Mesendoderm (in vitro differentiated cells): ENCODE measurements at regions not wholly inside any gene's neighbourhood (a gene's known extent, or its start where the extent isn't known, plus 50 kb on each side); places are given as distances from the start of the nearest gene placed in this dataset.
"Not testable (repeated sequence)": the region's sequence is repeated elsewhere in the genome, so short reads cannot be mapped to it uniquely, and the experiment has no call there.

Experiments used
- DNase-seq: peaks from one replicate; pipeline ENCODE4 v3.0.0; 2013
- H2AK5ac ChIP-seq: 2 replicates; pipeline ENCODE4 v1.6.1; 2013; ENCODE audit warnings: low read length, inconsistent platforms
- H2BK120ac ChIP-seq: 2 replicates; pipeline ENCODE4 v1.6.1; 2013; ENCODE audit warnings: low read depth, mild to moderate bottlenecking, low read length, moderate library complexity, mixed read lengths
- H2BK15ac ChIP-seq: replicated peaks from 2 replicates; pipeline ENCODE4 v1.6.1; 2013; ENCODE audit warnings: low read depth, mild to moderate bottlenecking, moderate library complexity
- H2BK5ac ChIP-seq: 2 replicates; pipeline ENCODE4 v1.6.1; 2013; ENCODE audit warnings: low read length, inconsistent platforms
- H3K18ac ChIP-seq: 2 replicates; pipeline ENCODE4 v1.6.1; 2013; ENCODE audit warnings: mild to moderate bottlenecking, low read length, mixed read lengths
- H3K23ac ChIP-seq: one replicate; pipeline ENCODE4 v1.6.1; 2013; ENCODE audit warnings: low read length
- H3K27ac ChIP-seq: 2 replicates; pipeline ENCODE4 v1.5.1; 2013; ENCODE audit warnings: low read depth, mild to moderate bottlenecking, inconsistent platforms, low read length, moderate library complexity
- H3K27me3 ChIP-seq: 2 replicates; pipeline ENCODE4 v1.6.1; 2013; ENCODE audit warnings: low read length, control low read depth, mild to moderate bottlenecking, inconsistent platforms; ENCODE audit not compliant: insufficient read depth, poor library complexity
- H3K36me3 ChIP-seq: 2 replicates; pipeline ENCODE4 v1.6.1; 2013; ENCODE audit warnings: low read length, inconsistent platforms; ENCODE audit not compliant: control insufficient read depth, insufficient read depth
- H3K4ac ChIP-seq: one replicate; pipeline ENCODE4 v1.6.1; 2013; ENCODE audit warnings: low read depth, mild to moderate bottlenecking, low read length, moderate library complexity
- H3K4me1 ChIP-seq: 2 replicates; pipeline ENCODE4 v1.6.1; 2013; ENCODE audit warnings: low read depth, low read length, inconsistent platforms; ENCODE audit not compliant: control insufficient read depth
- H3K4me2 ChIP-seq: 2 replicates; pipeline ENCODE4 v1.6.1; 2013; ENCODE audit warnings: low read length
- H3K4me3 ChIP-seq: 2 replicates; pipeline ENCODE4 v1.5.1; 2013; ENCODE audit warnings: mild to moderate bottlenecking, low read length
- H3K56ac ChIP-seq: one replicate; pipeline ENCODE4 v1.6.1; 2013; ENCODE audit warnings: low read length
- H3K79me1 ChIP-seq: 2 replicates; pipeline ENCODE4 v1.6.1; 2013; ENCODE audit warnings: low read length, inconsistent platforms
- H3K79me2 ChIP-seq: 2 replicates; pipeline ENCODE4 v1.6.1; 2013; ENCODE audit warnings: mild to moderate bottlenecking, low read length; ENCODE audit not compliant: control insufficient read depth, insufficient read depth
- H3K9ac ChIP-seq: 2 replicates; pipeline ENCODE4 v1.6.1; 2013; ENCODE audit warnings: low read length, inconsistent platforms
- H4K5ac ChIP-seq: one replicate; pipeline ENCODE4 v1.6.1; 2013; ENCODE audit warnings: low read length
- H4K8ac ChIP-seq: one replicate; pipeline ENCODE4 v1.6.1; 2013; ENCODE audit warnings: low read depth, mild to moderate bottlenecking, control low read depth, low read length, moderate library complexity
- WGBS: extraction: QIAGEN DNeasy Blood & Tissue Kit; methylation state at CpG from one replicate; pipeline ENCODE4 v1.1.7; 2013; ENCODE audit warnings: low lambda C conversion rate, missing lambda C conversion rate; ENCODE audit not compliant: insufficient coverage; ENCODE audit errors: extremely low coverage; 5-methylcytosine and 5-hydroxymethylcytosine counted together

DNA sequence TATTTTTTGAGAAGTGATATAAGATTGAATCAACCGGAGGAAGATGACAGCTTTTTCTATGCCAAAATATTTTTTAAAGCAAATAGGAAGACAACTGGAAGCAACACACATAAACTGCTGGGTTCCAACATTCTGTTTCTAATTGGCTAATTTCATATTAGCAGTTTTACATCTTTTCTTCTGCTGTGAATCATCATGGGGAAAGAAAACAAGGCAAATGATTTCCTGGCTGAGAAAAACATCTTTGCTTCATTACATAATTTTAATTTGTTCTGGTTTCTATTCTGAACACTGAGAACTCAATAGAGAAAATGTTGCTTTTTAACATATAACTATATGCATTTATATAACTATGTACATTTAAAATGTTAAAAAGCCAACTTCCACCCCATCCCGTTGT is 2518.5 kb downstream of the ARAP2 start:
- Histone ChIP-seq H2BK5ac (no peak overlapping the region), H3K4ac (no peak overlapping the region), H2AK5ac (no peak overlapping the region), H3K4me2 (no peak overlapping the region), H2BK15ac (no peak overlapping the region), H3K4me1 (no peaks in the 10 kb centered on the region), H3K27me3 (no peaks in the 10 kb centered on the region), H2BK120ac (no peak overlapping the region), H3K9ac (no peak overlapping the region), H3K23ac (no peak overlapping the region), H3K79me1 (no peaks in the 10 kb centered on the region), H3K36me3 (no peaks in the 10 kb centered on the region), H3K27ac (no peak overlapping the region), H4K8ac (no peak overlapping the region), H3K56ac (no peak overlapping the region), H3K4me3 (no peak overlapping the region), H3K79me2 (no peaks in the 10 kb centered on the region), H3K18ac (no peak overlapping the region), H4K5ac (no peak overlapping the region)
- no CpG with 5 or more reads among the region's 2 CpGs for WGBS
- DNase-seq: no peak

- Histone ChIP-seq H4K8ac (no peak overlapping the region), H3K4me3 (no peak overlapping the region), H3K27ac (no peak overlapping the region), H2BK15ac (no peak overlapping the region), H3K79me2 (no peaks in the 10 kb centered on the region), H3K9ac (no peak overlapping the region), H3K23ac (no peak overlapping the region), H2AK5ac (no peak overlapping the region), H3K56ac (no peak overlapping the region), H3K18ac (no peak overlapping the region), H3K79me1 (no peaks in the 10 kb centered on the region), H4K5ac (no peak overlapping the region), H3K27me3 (no peaks in the 10 kb centered on the region), H3K4me1 (no peaks in the 10 kb centered on the region), H3K4ac (no peak overlapping the region), H2BK5ac (no peak overlapping the region), H3K4me2 (no peak overlapping the region), H3K36me3 (no peaks in the 10 kb centered on the region), H2BK120ac (no peak overlapping the region)
- no peak for DNase-seq
- no CpG with 5 or more reads among the region's 2 CpGs for WGBS
Observed at GRCh38 chr4:33737726-33738125, 2506.6 kb downstream of the ARAP2 start.

DNA sequence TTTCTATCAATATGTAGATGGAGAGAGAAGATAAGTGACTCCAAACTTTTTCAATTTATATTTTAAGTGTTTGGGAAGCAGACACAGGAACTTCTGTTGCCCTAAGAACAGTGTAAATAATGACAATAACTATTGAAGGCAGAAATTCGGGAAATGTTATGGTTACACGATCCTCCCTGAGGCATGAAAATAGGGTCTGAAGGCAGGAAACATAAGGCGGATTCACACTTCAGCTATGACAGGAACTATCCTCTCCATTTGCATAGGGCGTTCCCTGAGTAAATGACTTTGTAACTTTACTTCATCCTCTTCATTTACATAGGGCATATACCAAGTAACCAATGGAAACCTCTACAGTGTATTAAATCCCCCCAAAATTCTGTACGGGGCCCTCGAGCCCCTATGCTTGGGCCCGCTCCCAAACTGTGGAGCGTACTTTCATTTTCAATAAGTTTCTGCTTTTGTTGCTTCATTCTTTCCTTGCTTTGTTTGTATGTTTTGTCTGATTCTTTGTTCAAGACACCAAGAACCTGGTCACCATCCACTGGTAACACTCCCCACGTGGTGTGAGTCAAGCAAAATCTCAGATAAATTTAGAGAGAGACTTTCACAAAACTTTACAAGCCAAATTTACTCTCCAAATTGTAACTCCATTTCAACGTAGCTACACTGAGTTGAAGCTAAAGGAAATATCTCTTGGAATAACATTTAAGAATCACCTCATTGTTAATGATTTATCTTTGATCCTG is 2504.3 kb downstream of the ARAP2 start:
- DNase-seq: peak; percentile 21

DNA sequence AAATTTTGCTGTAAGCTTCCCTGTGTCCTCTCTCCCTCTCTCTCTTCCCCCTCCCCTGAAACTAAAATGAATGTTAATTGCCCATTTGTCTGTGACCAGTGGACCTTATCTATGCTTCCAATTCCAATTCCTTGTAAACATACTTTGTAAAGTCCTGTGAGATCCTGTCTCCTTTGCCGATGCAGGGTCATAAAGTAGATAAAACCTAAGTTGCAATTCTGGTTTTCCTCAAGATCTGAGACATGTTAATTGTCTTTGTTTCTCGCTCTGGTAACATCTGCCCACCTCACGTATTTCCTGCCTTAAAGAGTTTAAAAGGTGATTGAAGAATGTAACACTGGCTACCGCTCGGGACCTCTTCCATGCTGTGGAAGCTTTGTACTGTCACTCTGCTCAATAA is 2503.4 kb downstream of the ARAP2 start:
- WGBS: no CpG with 5 or more reads among the region's 5 CpGs
- not testable (repeated sequence) for H3K79me1 ChIP-seq, H3K36me3 ChIP-seq, H3K4me1 ChIP-seq, H3K4me3 ChIP-seq, H2AK5ac ChIP-seq, H3K9ac ChIP-seq, H4K5ac ChIP-seq, H3K4ac ChIP-seq, H2BK15ac ChIP-seq, H3K23ac ChIP-seq, H3K79me2 ChIP-seq, H2BK5ac ChIP-seq, H3K18ac ChIP-seq, H3K4me2 ChIP-seq, H4K8ac ChIP-seq, H2BK120ac ChIP-seq, H3K27me3 ChIP-seq, H3K56ac ChIP-seq
- peak; percentile 63 for DNase-seq
- peak overlapping the region; percentile 22 for H3K27ac ChIP-seq

More for the DNA sequence above, 2504.3 kb downstream of the ARAP2 start:
- Histone ChIP-seq H3K4me1 (no peaks in the 10 kb centered on the region), H3K36me3 (no peaks in the 10 kb centered on the region), H2AK5ac (no peak overlapping the region), H3K18ac (no peak overlapping the region), H2BK5ac (no peak overlapping the region), H3K9ac (no peak overlapping the region), H3K56ac (no peak overlapping the region), H3K23ac (no peak overlapping the region), H3K79me2 (no peaks in the 10 kb centered on the region), H3K4ac (no peak overlapping the region), H2BK15ac (no peak overlapping the region), H3K79me1 (no peaks in the 10 kb centered on the region), H3K27me3 (no peaks in the 10 kb centered on the region), H4K5ac (no peak overlapping the region), H4K8ac (peak overlapping the region; percentile 28), H3K27ac (no peak overlapping the region), H3K4me2 (no peak overlapping the region), H3K4me3 (no peak overlapping the region), H2BK120ac (peak overlapping the region; percentile 38)
- no CpG with 5 or more reads among the region's 10 CpGs for WGBS

- Histone ChIP-seq H3K79me1 (no peaks in the 10 kb centered on the region), H2BK120ac (no peak overlapping the region), H3K79me2 (no peaks in the 10 kb centered on the region), H3K27ac (peak overlapping the region; percentile 11), H3K9ac (no peak overlapping the region), H3K18ac (peak overlapping the region; percentile 94), H2AK5ac (no peak overlapping the region), H3K4me2 (no peak overlapping the region), H4K8ac (no peak overlapping the region), H3K4ac (no peak overlapping the region), H2BK15ac (no peak overlapping the region), H3K27me3 (no peaks in the 10 kb centered on the region), H3K23ac (no peak overlapping the region), H3K56ac (peak overlapping the region; percentile 18), H2BK5ac (no peak overlapping the region), H3K36me3 (no peaks in the 10 kb centered on the region), H4K5ac (no peak overlapping the region), H3K4me1 (no peaks in the 10 kb centered on the region), H3K4me3 (no peak overlapping the region)
- no peak for DNase-seq
- WGBS: no CpG with 5 or more reads among the region's 2 CpGs
Observed at GRCh38 chr4:33746979-33747378, 2497.3 kb downstream of the ARAP2 start.

GRCh38 chr4:33751050-33751449 is 2493.3 kb downstream of the ARAP2 start:
- Histone ChIP-seq H3K27ac (no peak overlapping the region), H3K27me3 (no peaks in the 10 kb centered on the region), H3K23ac (no peak overlapping the region), H2BK120ac (no peak overlapping the region), H3K56ac (no peak overlapping the region), H3K4me1 (no peaks in the 10 kb centered on the region), H3K9ac (no peak overlapping the region), H2BK15ac (no peak overlapping the region), H3K18ac (no peak overlapping the region), H3K79me1 (no peaks in the 10 kb centered on the region), H3K4me3 (no peak overlapping the region), H4K8ac (no peak overlapping the region), H4K5ac (no peak overlapping the region), H3K36me3 (no peaks in the 10 kb centered on the region), H3K79me2 (no peaks in the 10 kb centered on the region), H3K4me2 (no peak overlapping the region), H2BK5ac (no peak overlapping the region), H2AK5ac (no peak overlapping the region), H3K4ac (no peak overlapping the region)
- WGBS: no CpG with 5 or more reads among the region's 3 CpGs
- DNase-seq: no peak
